GM20431 (cell line): ENCODE measurements at regions not wholly inside any gene's neighbourhood (a gene's known extent, or its start where the extent isn't known, plus 50 kb on each side); places are given as distances from the start of the nearest gene placed in this dataset.
"Not testable (repeated sequence)": the region's sequence is repeated elsewhere in the genome, so short reads cannot be mapped to it uniquely, and the experiment has no call there.

ENCODE experiments used
- in situ Hi-C: fragments of 300-500 bp; cut with MseI, MboI; formaldehyde crosslinking; loops from one replicate; pipeline ENCODE4 v1.15.0; 2020; ENCODE audit warnings: low sequenced_read_pairs; ENCODE audit not compliant: unreplicated experiment

GRCh38 chr5:155564541-155564940, 551.0 kb downstream of the KIF4B start:
- in situ Hi-C loops = no loop called here

- in situ Hi-C loops = no loop called here
Observed at GRCh38 chr5:155575861-155576260, 562.3 kb downstream of the KIF4B start.

GRCh38 chr5:155586808-155587207, 573.3 kb downstream of the KIF4B start:
- in situ Hi-C loops = not testable (repeated sequence)

GRCh38 chr5:155587458-155587857, 573.9 kb downstream of the KIF4B start:
- in situ Hi-C loops = no loop called here

- in situ Hi-C loops = no loop called here
Observed at GRCh38 chr5:155591273-155591672, 577.7 kb downstream of the KIF4B start.

GRCh38 chr5:155594270-155594669, 580.7 kb downstream of the KIF4B start:
- in situ Hi-C loops = no loop called here

- in situ Hi-C loops = no loop called here
Observed at GRCh38 chr5:155595791-155596190, 582.2 kb downstream of the KIF4B start.

GRCh38 chr5:155598552-155598951, 585.0 kb downstream of the KIF4B start:
- in situ Hi-C loops = no loop called here

GRCh38 chr5:155605920-155606319, 592.4 kb downstream of the KIF4B start:
- in situ Hi-C loops = no loop called here

- in situ Hi-C loops = no loop called here
Observed at GRCh38 chr5:155616779-155617392, 603.3 kb downstream of the KIF4B start.

- in situ Hi-C loops = no loop called here
Observed at GRCh38 chr5:155619688-155620087, 606.1 kb downstream of the KIF4B start.

GRCh38 chr5:155620821-155621410, 607.4 kb downstream of the KIF4B start:
- in situ Hi-C loops = no loop called here

- in situ Hi-C loops = no loop called here
Observed at GRCh38 chr5:155624597-155625241, 611.2 kb downstream of the KIF4B start.

- in situ Hi-C loops = no loop called here
Observed at GRCh38 chr5:155625315-155625714, 611.8 kb downstream of the KIF4B start.

GRCh38 chr5:155625897-155626543, 612.5 kb downstream of the KIF4B start:
- in situ Hi-C loops = no loop called here

GRCh38 chr5:155626592-155626991, 613.0 kb downstream of the KIF4B start:
- in situ Hi-C loops = no loop called here

- in situ Hi-C loops = no loop called here
Observed at GRCh38 chr5:155628346-155628745, 614.8 kb downstream of the KIF4B start.

- in situ Hi-C loops = no loop called here
Observed at GRCh38 chr5:155629597-155629996, 616.0 kb downstream of the KIF4B start.

GRCh38 chr5:155631116-155631515, 617.6 kb downstream of the KIF4B start:
- in situ Hi-C loops = no loop called here

- in situ Hi-C loops = no loop called here
Observed at GRCh38 chr5:155633338-155633957, 619.9 kb downstream of the KIF4B start.

GRCh38 chr5:155649666-155650065, 636.1 kb downstream of the KIF4B start:
- in situ Hi-C loops = no loop called here
